RWPE1 (cell line): ENCODE measurements at regions not wholly inside any gene's neighbourhood (a gene's known extent, or its start where the extent isn't known, plus 50 kb on each side); places are given as distances from the start of the nearest gene placed in this dataset.
"Not testable (repeated sequence)": the region's sequence is repeated elsewhere in the genome, so short reads cannot be mapped to it uniquely, and the experiment has no call there.

Experiments
- CTCF ChIA-PET: fragments of 350-600 bp; sonication (Branson Sonifier 250); formaldehyde crosslinking; extraction: SDS; loops from one replicate; lab custom pipeline; 2021; lab: Yijun Ruan, JAX
- POLR2A ChIA-PET: fragments of 400-600 bp; formaldehyde crosslinking; extraction: SDS; loops from one replicate; lab custom pipeline; 2020; ENCODE audit warnings: antibody characterized with exemption; ENCODE audit not compliant: low non-redundant PET; lab: Yijun Ruan, JAX
- DNase-seq: peaks from one replicate; pipeline ENCODE4 v3.0.0; 2012; ENCODE audit warnings: low spot score
- H3K27ac ChIP-seq: fragments of 450-650 bp; 2 replicates; pipeline ENCODE4 v1.5.1; 2017
- CTCF ChIP-seq: fragments of 450-650 bp; conservative IDR thresholded peaks from 2 replicates; pipeline ENCODE4 v1.5.1; 2017; ENCODE audit warnings: low read depth, mild to moderate bottlenecking

GRCh38 chr1:147413110-147413605 lies 128.1 kb upstream of the BCL9 start:
- TF ChIP-seq CTCF = no peak
- DNase-seq = no peak
- ChIA-PET CTCF (no interaction called here), POLR2A (no interaction called here)
- H3K27ac ChIP-seq = no peak overlapping the region

GRCh38 chr1:147414505-147415163 lies 126.7 kb upstream of the BCL9 start:
- ChIA-PET CTCF (interaction anchor here (0.7 kb wide), 1 partner anchor 47 kb away, joined by 3 read pairs; no protein-coding TSS in a partner anchor), POLR2A (no interaction called here)
- H3K27ac ChIP-seq = no peak overlapping the region
- no peak for TF ChIP-seq CTCF
- no peak for DNase-seq

- H3K27ac ChIP-seq = no peak overlapping the region
- no peak for DNase-seq
- ChIA-PET CTCF (no interaction called here), POLR2A (no interaction called here)
- no peak for TF ChIP-seq CTCF
Observed at GRCh38 chr1:147417024-147417423, 124.3 kb upstream of the BCL9 start.

GRCh38 chr1:147423100-147423827 lies 118.0 kb upstream of the BCL9 start:
- H3K27ac ChIP-seq, DNase-seq, CTCF ChIA-PET, POLR2A ChIA-PET: not testable (repeated sequence)

- ChIA-PET POLR2A (interaction anchor here (0.6 kb wide), 1 partner anchor 50 kb away, joined by 3 read pairs; no protein-coding TSS in a partner anchor), CTCF (no interaction called here)
- H3K27ac ChIP-seq = no peak overlapping the region
- no peak for DNase-seq
- TF ChIP-seq CTCF = no peak
Observed at GRCh38 chr1:147434921-147435320, 106.4 kb upstream of the BCL9 start.

- POLR2A ChIA-PET = no interaction called here
- no peak for TF ChIP-seq CTCF
- H3K27ac ChIP-seq = no peak overlapping the region
- DNase-seq = no peak
- CTCF ChIA-PET = no interaction called here
Observed at GRCh38 chr1:147444381-147444780, 96.9 kb upstream of the BCL9 start.

GRCh38 chr1:147451628-147452027 lies 89.7 kb upstream of the BCL9 start:
- DNase-seq = no peak
- H3K27ac ChIP-seq = no peak overlapping the region
- POLR2A ChIA-PET = no interaction called here
- TF ChIP-seq CTCF = no peak
- CTCF ChIA-PET = no interaction called here
